GM23338 (cell line): ENCODE measurements at regions not wholly inside any gene's neighbourhood (a gene's known extent, or its start where the extent isn't known, plus 50 kb on each side); places are given as distances from the start of the nearest gene placed in this dataset.

Experiments used
- ATAC-seq: fragments of 200-7000 bp; cut with Tn5 transposase; 3 replicates; pipeline ENCODE4 v1.9.1; 2020
- DNase-seq: peaks from one replicate; pipeline ENCODE4 v3.0.0-alpha.2; 2015; ENCODE audit warnings: low spot score
- H2AFZ ChIP-seq: fragments of 200-600 bp; sonication (generic); 2 replicates; pipeline ENCODE4 v1.8.0; 2016; ENCODE audit warnings: antibody characterized with exemption, mild to moderate bottlenecking, moderate library complexity
- H3F3A ChIP-seq: fragments of 200-600 bp; sonication (generic); replicated peaks from 2 replicates; pipeline ENCODE4 v1.8.0; 2017; ENCODE audit warnings: antibody characterized with exemption, mixed run types, low read depth
- H3K27ac ChIP-seq: fragments of 200-600 bp; sonication (generic); 2 replicates; pipeline ENCODE4 v1.6.1; 2016; ENCODE audit warnings: low read depth
- H3K27me3 ChIP-seq: fragments of 200-600 bp; sonication (generic); 2 replicates; pipeline ENCODE4 v1.8.0; 2016; ENCODE audit warnings: mild to moderate bottlenecking, mixed run types, moderate library complexity; ENCODE audit not compliant: insufficient read depth
- H3K36me3 ChIP-seq: fragments of 200-600 bp; sonication (generic); 2 replicates; pipeline ENCODE4 v1.8.0; 2016; ENCODE audit warnings: mild to moderate bottlenecking; ENCODE audit not compliant: insufficient read depth
- H3K4me1 ChIP-seq: fragments of 200-600 bp; sonication (generic); 2 replicates; pipeline ENCODE4 v1.8.0; 2016; ENCODE audit warnings: mild to moderate bottlenecking, moderate library complexity; ENCODE audit not compliant: insufficient read depth
- H3K4me2 ChIP-seq: fragments of 200-600 bp; sonication (generic); 2 replicates; pipeline ENCODE4 v1.7.1; 2017; ENCODE audit warnings: mixed run types
- H3K4me3 ChIP-seq: fragments of 200-600 bp; sonication (generic); 2 replicates; pipeline ENCODE4 v1.6.1; 2016; ENCODE audit warnings: mixed run types
- H3K79me2 ChIP-seq: fragments of 200-600 bp; sonication (generic); replicated peaks from 2 replicates; pipeline ENCODE4 v1.8.0; 2017; ENCODE audit warnings: mild to moderate bottlenecking; ENCODE audit not compliant: insufficient read depth
- H3K9me2 ChIP-seq: fragments of 200-600 bp; sonication (generic); 2 replicates; pipeline ENCODE4 v1.8.0; 2017; ENCODE audit not compliant: insufficient read depth
- H4K20me1 ChIP-seq: fragments of 200-600 bp; sonication (generic); replicated peaks from 2 replicates; pipeline ENCODE4 v1.8.0; 2017; ENCODE audit warnings: mild to moderate bottlenecking; ENCODE audit not compliant: insufficient read depth
- H3K27ac Mint-ChIP-seq: 2 replicates; pipeline ENCODE4 v1.8.0; 2020; ENCODE audit warnings: inconsistent platforms, mild to moderate bottlenecking, moderate library complexity, mixed read lengths
- H3K27me3 Mint-ChIP-seq: 3 replicates; pipeline ENCODE4 v1.8.0; 2022; ENCODE audit warnings: low read depth, mild to moderate bottlenecking, moderate library complexity, mixed read lengths, inconsistent platforms; ENCODE audit not compliant: insufficient read depth, poor library complexity
- H3K36me3 Mint-ChIP-seq: 3 replicates; pipeline ENCODE4 v1.8.0; 2021; ENCODE audit warnings: low read depth, mild to moderate bottlenecking, inconsistent platforms, moderate library complexity, mixed read lengths
- H3K4me1 Mint-ChIP-seq: 3 replicates; pipeline ENCODE4 v1.8.0; 2020; ENCODE audit warnings: mild to moderate bottlenecking, inconsistent platforms, mixed read lengths
- H3K4me3 Mint-ChIP-seq: 3 replicates; pipeline ENCODE4 v1.8.0; 2021; ENCODE audit warnings: moderate library complexity, mild to moderate bottlenecking, inconsistent platforms, mixed read lengths
- H3K9me3 Mint-ChIP-seq: 3 replicates; pipeline ENCODE4 v1.8.0; 2020; ENCODE audit warnings: moderate library complexity, mild to moderate bottlenecking, inconsistent platforms, mixed read lengths
- CREB1 ChIP-seq: fragments of 250-450 bp; sonication (Bioruptor Pico); IDR thresholded peaks from 2 replicates; pipeline ENCODE4 v1.5.0; 2020; ENCODE audit warnings: low read depth, mild to moderate bottlenecking, moderate library complexity
- EZH2phosphoT487 ChIP-seq: fragments of 200-600 bp; sonication (generic); IDR thresholded peaks from one replicate; pipeline ENCODE4 v1.8.1; 2018; ENCODE audit warnings: antibody characterized with exemption; ENCODE audit not compliant: unreplicated experiment
- JUNB ChIP-seq: IDR thresholded peaks from one replicate; pipeline ENCODE4 v1.6.1; 2016; ENCODE audit warnings: antibody characterized with exemption; ENCODE audit not compliant: unreplicated experiment
- POLR2AphosphoS5 ChIP-seq: IDR thresholded peaks from 2 replicates; pipeline ENCODE4 v1.6.1; 2016; ENCODE audit warnings: antibody characterized with exemption, low read depth
- REST ChIP-seq: IDR thresholded peaks from one replicate; pipeline ENCODE4 v1.6.1; 2018; ENCODE audit warnings: antibody characterized with exemption; ENCODE audit not compliant: unreplicated experiment
- STAT1 ChIP-seq: IDR thresholded peaks from one replicate; pipeline ENCODE4 v1.6.1; 2016; ENCODE audit warnings: antibody characterized with exemption; ENCODE audit not compliant: unreplicated experiment
- ZNF114 ChIP-seq: fragments of 250-450 bp; sonication (Bioruptor Pico); IDR thresholded peaks from 2 replicates; pipeline ENCODE4 v1.5.0; 2020; ENCODE audit warnings: mild to moderate bottlenecking, moderate library complexity
- TF ChIP-seq, protein P1 (sequence below), 2 experiments: fragments of 200-600 bp in 1 of 2; sonication (generic) in 1 of 2; conservative IDR thresholded peaks; 2 replicates each; pipeline versions ENCODE4 v1.5.1 to v1.6.1; 2016 to 2017; ENCODE audit warnings: antibody characterized with exemption in 2 of 2, low read depth in 2 of 2, mild to moderate bottlenecking in 2 of 2, moderate library complexity in 1 of 2
- TF ChIP-seq, protein P2 (sequence below): fragments of 250-450 bp; sonication (Bioruptor Pico); IDR thresholded peaks from 2 replicates; pipeline ENCODE4 v1.5.0; 2020; ENCODE audit warnings: mild to moderate bottlenecking, moderate library complexity

- no peaks in the 10 kb centered on the region for H3K36me3 ChIP-seq
- H3K36me3 Mint-ChIP-seq: no peaks in the 10 kb centered on the region
- peak overlapping the region; percentile 80 for H2AFZ ChIP-seq
- ATAC-seq (no peak), DNase-seq (no peak)
- H3K9me2 ChIP-seq: no peaks in the 10 kb centered on the region
- no peaks in the 10 kb centered on the region for H3K27me3 ChIP-seq
- H3K4me1 ChIP-seq: peaks cover 3% of the 10 kb centered on the region; the same call in 1 of the 2 replicates
- no peak overlapping the region for H3K4me3 Mint-ChIP-seq
- no peak overlapping the region for H3K27ac ChIP-seq
- TF ChIP-seq, protein P1, sequence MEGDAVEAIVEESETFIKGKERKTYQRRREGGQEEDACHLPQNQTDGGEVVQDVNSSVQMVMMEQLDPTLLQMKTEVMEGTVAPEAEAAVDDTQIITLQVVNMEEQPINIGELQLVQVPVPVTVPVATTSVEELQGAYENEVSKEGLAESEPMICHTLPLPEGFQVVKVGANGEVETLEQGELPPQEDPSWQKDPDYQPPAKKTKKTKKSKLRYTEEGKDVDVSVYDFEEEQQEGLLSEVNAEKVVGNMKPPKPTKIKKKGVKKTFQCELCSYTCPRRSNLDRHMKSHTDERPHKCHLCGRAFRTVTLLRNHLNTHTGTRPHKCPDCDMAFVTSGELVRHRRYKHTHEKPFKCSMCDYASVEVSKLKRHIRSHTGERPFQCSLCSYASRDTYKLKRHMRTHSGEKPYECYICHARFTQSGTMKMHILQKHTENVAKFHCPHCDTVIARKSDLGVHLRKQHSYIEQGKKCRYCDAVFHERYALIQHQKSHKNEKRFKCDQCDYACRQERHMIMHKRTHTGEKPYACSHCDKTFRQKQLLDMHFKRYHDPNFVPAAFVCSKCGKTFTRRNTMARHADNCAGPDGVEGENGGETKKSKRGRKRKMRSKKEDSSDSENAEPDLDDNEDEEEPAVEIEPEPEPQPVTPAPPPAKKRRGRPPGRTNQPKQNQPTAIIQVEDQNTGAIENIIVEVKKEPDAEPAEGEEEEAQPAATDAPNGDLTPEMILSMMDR (conservative IDR thresholded peaks at IDR 0.05; ENCODE audit: low read depth in 2 of 2): no peak
- TF ChIP-seq CREB1 (no peak), EZH2phosphoT487 (no peak), ZNF114 (CRISPR knock-in tag) (no peak), POLR2AphosphoS5 (no peak), REST (no peak)
- H3K27me3 Mint-ChIP-seq: no peaks in the 10 kb centered on the region
- no peak overlapping the region for H3K27ac Mint-ChIP-seq
- no peaks in the 10 kb centered on the region for H3K79me2 ChIP-seq
- no peaks in the 10 kb centered on the region for H4K20me1 ChIP-seq
- H3K4me3 ChIP-seq: no peak overlapping the region
- peaks cover 3% of the 10 kb centered on the region; the same call in 2 of the 3 replicates for H3K4me1 Mint-ChIP-seq
- no peak overlapping the region for H3K4me2 ChIP-seq
- no peaks in the 10 kb centered on the region for H3F3A ChIP-seq
- H3K9me3 Mint-ChIP-seq: no peaks in the 10 kb centered on the region
Measured at GRCh38 chr5:115384587-115385375, 88.3 kb upstream of the CCDC112 start.

- H3K4me2 ChIP-seq: no peak overlapping the region
- H3F3A ChIP-seq: no peaks in the 10 kb centered on the region
- ATAC-seq (no peak), DNase-seq (no peak)
- H3K36me3 ChIP-seq: no peaks in the 10 kb centered on the region
- H3K4me1 ChIP-seq: peaks cover 3% of the 10 kb centered on the region; the same call in 1 of the 2 replicates
- Mint-ChIP-seq H3K36me3 (no peaks in the 10 kb centered on the region), H3K4me3 (no peak overlapping the region), H3K4me1 (peaks cover 2% of the 10 kb centered on the region; the same call in 1 of the 3 replicates), H3K9me3 (no peaks in the 10 kb centered on the region), H3K27ac (no peak overlapping the region), H3K27me3 (no peaks in the 10 kb centered on the region)
- no peak overlapping the region for H2AFZ ChIP-seq
- no peak overlapping the region for H3K27ac ChIP-seq
- no peak overlapping the region for H3K4me3 ChIP-seq
- no peaks in the 10 kb centered on the region for H3K79me2 ChIP-seq
- H3K9me2 ChIP-seq: peaks cover 5% of the 10 kb centered on the region; the same call in 1 of the 2 replicates
- H4K20me1 ChIP-seq: no peaks in the 10 kb centered on the region
- H3K27me3 ChIP-seq: no peaks in the 10 kb centered on the region
- TF ChIP-seq JUNB (no peak), STAT1 (no peak)
- TF ChIP-seq, protein P2, sequence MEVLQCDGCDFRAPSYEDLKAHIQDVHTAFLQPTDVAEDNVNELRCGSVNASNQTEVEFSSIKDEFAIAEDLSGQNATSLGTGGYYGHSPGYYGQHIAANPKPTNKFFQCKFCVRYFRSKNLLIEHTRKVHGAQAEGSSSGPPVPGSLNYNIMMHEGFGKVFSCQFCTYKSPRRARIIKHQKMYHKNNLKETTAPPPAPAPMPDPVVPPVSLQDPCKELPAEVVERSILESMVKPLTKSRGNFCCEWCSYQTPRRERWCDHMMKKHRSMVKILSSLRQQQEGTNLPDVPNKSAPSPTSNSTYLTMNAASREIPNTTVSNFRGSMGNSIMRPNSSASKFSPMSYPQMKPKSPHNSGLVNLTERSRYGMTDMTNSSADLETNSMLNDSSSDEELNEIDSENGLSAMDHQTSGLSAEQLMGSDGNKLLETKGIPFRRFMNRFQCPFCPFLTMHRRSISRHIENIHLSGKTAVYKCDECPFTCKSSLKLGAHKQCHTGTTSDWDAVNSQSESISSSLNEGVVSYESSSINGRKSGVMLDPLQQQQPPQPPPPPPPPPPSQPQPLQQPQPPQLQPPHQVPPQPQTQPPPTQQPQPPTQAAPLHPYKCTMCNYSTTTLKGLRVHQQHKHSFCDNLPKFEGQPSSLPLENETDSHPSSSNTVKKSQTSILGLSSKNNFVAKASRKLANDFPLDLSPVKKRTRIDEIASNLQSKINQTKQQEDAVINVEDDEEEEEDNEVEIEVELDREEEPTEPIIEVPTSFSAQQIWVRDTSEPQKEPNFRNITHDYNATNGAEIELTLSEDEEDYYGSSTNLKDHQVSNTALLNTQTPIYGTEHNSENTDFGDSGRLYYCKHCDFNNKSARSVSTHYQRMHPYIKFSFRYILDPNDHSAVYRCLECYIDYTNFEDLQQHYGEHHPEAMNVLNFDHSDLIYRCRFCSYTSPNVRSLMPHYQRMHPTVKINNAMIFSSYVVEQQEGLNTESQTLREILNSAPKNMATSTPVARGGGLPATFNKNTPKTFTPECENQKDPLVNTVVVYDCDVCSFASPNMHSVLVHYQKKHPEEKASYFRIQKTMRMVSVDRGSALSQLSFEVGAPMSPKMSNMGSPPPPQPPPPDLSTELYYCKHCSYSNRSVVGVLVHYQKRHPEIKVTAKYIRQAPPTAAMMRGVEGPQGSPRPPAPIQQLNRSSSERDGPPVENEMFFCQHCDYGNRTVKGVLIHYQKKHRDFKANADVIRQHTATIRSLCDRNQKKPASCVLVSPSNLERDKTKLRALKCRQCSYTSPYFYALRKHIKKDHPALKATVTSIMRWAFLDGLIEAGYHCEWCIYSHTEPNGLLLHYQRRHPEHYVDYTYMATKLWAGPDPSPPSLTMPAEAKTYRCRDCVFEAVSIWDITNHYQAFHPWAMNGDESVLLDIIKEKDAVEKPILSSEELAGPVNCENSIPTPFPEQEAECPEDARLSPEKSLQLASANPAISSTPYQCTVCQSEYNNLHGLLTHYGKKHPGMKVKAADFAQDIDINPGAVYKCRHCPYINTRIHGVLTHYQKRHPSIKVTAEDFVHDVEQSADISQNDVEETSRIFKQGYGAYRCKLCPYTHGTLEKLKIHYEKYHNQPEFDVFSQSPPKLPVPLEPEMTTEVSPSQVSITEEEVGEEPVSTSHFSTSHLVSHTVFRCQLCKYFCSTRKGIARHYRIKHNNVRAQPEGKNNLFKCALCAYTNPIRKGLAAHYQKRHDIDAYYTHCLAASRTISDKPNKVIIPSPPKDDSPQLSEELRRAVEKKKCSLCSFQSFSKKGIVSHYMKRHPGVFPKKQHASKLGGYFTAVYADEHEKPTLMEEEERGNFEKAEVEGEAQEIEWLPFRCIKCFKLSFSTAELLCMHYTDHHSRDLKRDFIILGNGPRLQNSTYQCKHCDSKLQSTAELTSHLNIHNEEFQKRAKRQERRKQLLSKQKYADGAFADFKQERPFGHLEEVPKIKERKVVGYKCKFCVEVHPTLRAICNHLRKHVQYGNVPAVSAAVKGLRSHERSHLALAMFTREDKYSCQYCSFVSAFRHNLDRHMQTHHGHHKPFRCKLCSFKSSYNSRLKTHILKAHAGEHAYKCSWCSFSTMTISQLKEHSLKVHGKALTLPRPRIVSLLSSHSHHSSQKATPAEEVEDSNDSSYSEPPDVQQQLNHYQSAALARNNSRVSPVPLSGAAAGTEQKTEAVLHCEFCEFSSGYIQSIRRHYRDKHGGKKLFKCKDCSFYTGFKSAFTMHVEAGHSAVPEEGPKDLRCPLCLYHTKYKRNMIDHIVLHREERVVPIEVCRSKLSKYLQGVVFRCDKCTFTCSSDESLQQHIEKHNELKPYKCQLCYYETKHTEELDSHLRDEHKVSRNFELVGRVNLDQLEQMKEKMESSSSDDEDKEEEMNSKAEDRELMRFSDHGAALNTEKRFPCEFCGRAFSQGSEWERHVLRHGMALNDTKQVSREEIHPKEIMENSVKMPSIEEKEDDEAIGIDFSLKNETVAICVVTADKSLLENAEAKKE (CRISPR knock-in tag): no peak
Measured at GRCh38 chr5:115382989-115383388, 86.5 kb upstream of the CCDC112 start.
